HUDEP-2 (cell line): ENCODE measurements at regions not wholly inside any gene's neighbourhood (a gene's known extent, or its start where the extent isn't known, plus 50 kb on each side); places are given as distances from the start of the nearest gene placed in this dataset.

Experiments used
- DNase-seq, 76 experiments: peaks; one replicate each; lab custom pipeline; 2025; ENCODE audit not compliant: unreplicated experiment in 76 of 76; lab: John Stamatoyannopoulos, UW

DNA sequence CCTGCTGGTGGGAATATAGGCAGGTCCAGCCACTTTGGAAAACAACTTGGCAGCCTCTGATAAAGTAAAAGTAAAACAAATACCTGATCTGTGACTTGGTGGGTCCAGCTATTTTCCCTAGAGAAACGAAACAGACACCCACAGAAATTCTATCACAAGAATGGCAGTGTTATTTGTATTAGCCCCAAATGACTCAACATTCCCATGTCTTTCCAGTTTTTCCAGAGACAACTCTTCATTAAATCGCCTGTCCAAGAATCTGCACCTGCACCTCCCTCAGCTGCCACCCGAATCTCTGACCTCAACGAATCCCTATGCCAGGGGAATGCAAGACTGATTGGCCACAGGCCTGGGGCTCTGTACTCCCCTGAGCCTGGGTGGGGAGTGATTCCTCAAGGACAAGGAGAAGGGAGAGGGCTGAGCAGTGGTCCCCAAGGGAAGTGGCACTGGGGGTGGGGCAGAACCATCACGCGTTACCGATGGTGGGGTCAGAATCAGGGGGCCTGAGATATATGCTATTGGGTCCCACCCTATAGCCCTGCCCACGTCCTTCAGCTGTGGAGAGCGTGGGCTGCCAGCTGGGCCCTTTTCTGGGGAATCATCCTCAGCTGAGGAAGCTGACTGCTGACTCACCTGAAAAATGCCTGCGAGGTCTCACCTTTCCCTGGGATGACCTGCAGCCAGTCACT is 553.0 kb downstream of the PTPRU start:
- DNase-seq, result no peak

DNA sequence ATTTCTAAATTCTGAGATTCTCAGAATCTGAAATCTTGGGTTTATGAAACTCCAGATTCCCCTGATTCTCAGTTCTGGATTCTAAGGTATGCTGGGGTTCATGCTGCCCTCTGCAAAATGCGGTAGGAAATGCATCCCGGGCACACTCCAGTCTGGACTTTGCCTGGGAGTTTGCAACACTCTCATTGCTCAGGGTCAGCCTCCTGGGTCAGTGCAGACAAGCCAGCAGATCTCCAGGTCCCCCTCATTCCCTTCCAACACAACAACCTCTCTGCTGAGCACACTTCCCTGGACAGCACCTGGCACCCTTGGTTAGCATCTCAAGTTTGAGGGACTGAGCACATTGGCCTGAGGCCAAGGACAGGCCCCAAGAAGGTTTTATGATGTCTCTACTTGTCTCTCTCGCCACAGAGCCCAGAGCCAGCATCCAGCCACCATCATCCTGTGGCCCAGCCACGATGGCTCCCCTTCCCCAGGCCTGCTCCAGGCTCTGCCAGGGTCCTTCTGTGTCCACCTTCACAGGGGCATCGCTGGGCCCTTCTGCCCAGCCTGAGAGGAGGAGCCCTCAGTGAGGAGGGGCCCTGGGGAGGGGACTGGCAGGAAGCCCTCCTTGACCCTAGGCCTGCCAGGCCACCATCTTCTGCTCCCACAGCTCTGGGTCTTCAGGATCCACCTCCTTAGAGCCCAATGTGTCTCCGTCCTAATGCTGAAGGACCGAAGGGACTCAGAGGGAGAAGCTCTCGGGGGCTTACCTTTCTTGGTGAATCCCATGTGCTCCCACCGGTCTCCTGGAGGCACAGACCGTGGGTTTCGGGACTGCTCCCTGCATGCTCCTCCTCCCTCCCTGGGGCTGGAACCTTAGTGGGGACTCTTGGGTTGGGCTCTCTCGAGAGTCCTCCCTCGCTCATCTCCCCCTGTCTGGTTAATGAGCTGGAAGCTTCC is 550.7 kb downstream of the PTPRU start:
- DNase-seq, result no peak

DNA sequence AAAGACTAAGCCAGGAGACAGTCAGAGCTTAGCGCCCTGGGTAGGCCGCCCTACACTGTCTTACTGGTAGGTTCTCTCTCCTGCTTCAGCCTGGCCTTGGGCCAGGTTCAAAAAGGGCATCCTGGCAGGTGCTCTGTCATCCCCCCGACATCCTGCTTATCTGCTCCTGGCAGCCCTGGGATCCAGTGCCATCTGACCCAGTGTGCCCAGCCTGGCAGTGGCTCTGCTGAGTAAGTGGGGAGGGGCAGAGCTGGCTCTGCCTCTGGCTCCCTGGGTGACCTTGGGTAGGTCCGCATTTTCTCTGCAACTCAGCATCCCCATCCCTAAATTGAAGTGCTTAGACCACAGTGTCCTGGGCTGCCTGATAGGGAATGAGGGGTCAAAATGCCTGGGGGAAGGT is 549.9 kb downstream of the PTPRU start:
- no peak for DNase-seq

DNA sequence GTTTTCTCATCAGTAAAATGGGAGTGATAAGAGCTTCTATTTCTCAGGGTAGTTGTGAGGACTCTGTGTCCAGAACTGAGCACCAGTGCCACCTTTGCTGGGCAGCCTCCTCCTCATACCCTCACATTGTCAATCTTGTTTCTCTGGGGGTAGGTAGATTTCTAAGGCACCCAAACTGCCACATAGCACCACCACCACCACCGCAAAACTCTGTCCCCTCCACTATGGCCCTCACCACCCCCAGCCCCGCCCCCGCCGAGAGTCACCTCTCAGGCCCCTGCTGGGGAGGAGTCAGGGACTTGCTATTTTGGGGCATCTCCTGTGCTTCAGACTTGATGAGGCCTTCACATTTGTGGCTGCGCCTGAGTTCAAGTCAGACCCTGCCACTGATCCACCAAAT is 549.2 kb downstream of the PTPRU start:
- DNase-seq, result no peak

DNA sequence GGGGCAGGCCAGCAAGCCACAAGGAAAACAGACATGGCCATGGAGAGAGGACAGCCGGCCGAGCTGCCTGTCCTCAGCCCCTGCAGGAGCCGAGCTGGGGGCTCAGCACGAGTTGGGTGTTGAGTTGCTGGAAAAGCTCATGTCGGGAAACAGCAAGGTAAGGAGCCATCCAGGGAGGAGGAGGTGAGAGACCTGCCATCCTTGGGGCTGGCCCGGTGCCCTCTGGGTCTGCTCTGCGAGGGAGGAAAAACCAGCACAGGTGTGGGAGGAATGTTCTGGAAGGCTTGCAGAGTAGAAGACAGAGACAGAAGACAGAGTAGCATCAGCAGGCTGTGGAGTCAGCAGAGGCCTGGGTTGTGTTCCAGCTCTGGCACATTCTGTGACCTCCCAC is 548.8 kb downstream of the PTPRU start:
- DNase-seq, result no peak

DNA sequence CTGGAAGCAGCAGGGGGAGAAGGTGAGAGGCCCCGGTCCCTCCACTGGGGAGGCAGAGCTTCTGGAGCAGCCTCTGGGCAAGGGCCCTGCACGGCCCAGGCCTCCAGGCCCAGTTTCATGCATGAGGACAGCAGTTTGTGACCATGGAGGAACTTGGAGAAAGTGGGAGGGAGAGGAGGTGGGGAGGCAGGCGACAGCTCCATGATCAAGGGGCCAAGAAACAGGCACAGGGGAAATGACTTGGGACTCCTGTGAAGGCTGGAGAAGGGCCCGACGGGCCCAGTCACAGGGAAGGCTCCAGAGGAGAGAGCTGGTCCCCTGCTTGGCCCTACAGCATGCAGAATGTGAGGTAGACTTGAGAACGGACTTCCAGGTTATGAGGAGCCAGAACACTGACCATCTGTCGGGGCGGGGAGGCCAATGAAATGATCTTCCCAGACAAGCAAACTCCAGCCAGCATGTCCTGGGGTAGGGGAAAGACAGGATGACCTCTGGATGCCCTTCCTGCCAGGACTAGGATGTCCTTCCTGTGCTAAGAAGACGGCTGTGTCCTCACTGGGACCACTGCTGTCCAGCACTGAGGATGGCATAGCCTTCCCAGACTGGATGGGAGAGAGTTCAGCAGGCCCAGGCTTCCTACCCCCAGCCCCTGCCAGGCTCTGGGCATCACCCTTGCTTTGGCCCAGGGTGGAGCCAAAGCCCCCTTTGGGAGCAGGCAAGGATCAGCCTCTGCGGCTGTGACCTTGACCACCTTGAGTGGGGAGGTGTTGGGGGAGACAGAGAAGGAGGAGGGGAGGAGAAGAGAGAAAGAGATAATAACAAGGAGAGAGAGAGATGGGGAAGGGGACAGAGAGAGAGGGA is 548.2 kb downstream of the PTPRU start:
- DNase-seq, result no peak

DNA sequence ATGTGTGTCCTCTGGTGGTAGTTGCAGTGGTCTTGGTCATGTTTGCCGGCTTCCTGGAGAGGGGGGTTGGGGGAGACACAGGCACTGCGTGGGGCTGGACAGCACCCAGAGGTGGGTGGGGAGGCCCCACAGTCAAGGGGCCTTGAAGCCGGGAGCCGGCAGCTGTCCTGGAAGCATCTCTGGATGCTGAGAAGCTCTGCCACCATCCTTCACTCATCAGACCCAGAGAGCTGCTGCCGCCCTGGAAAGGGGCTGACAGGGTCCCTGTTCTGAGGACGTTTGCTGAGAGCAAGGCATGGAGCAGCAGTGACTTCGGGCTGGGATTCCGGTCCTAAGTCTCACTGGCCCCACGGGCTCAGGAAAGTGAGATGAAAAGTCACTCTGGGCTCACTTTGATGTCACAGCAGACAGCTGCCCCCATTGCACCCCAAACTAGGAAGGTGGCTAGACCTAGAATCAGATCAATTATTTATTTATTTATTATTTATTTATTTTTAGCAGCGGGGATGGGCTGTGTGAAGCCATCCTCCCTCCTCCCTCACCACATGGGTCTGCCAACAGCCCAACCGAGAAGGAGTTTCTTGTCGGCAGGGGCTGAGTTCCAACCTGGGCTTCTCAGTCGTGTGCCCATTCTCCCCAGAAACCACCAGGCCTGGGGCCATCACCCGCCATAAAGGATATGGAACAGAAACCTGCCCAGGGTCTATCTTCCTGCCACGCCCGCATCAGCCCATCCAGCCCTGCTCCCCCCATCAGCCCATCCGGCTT is 547.4 kb downstream of the PTPRU start:
- DNase-seq, result no peak

DNA sequence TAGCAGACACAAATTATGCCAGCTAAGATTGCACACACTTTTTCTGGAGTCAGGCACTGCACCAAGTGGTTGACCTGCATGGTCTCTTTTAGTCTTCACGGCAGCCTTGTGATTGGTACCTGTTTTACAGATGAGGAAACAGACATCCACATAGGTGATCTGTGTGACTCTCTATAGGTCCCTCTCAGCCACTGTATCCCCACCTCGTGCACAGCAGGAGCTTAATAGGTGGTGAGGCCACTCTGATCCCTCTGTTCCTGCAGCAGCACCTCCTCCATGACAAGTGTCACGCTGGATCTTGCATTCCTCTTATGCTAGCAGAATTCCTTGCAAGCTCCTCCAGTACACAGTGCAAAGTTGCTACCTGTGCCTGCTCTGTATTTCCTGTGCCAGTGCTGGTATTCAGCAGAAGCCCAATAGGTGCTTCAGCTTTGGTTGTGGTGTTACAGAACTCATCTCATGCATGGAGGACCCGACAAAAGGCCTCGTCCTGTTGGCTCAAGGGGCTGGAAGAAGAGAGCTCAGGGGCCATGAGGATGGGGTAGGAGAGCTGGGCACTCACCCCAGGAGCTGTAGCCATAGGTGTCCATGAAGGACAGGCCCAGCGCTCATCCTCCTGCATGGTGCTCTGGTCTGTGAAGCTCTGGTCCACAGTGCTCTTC is 546.7 kb downstream of the PTPRU start:
- DNase-seq, result no peak

DNA sequence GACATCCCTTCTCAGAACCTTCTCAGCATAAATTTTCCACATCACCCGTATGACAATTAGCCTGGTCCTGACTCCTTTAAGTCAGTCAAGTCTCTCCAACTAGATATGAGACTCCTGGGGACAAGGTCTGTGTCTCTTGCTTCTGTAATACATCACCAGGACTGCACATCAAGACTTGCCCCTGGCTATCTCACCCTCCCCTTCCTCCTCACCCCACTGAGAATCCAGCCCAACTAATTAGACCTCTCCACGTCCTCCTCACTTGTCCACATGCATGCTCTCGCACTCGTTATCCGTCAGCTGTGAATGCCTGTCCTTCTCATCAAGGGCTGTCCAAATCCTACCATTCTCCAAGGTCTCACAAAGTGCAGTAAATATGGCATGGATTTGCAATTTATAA is 542.8 kb downstream of the PTPRU start:
- no peak for DNase-seq

DNA sequence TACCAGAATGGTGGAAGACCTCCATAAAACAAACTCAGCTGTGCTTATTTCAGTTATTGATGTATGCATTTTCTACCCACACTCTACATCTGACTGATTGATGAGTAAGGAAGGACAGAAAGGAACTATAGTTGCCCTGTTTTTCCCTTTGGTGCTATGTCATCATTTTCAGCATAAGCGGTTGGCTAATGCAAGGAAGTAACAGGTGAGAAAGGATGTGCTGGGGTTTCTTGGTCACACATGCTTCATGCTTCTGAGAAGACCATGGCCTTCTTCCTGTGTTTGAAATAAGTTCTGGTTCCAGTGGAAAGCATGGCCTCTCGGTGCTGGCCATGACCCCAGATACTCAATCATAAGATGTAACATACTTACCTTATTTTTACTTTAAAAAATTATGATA is 541.2 kb downstream of the PTPRU start:
- DNase-seq, result no peak

DNA sequence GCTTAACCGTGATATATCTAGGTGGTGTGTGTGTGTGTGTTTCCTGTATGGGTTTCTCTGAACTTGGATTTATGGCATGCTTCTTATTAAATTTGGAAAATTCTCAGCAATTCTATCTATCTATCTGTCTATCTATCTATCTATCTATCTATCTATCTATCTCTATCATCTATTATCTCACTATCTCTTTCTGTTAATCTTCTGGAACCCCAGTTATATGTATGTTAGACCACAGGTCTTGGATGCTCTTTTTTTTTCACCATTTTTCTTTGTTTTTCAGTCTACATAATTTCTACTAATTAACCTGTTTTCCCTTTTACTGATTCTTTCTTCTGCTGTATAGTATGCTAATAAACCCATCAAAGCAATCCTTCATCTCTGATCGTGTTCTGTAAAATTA is 538.0 kb downstream of the PTPRU start:
- DNase-seq, result no peak

DNA sequence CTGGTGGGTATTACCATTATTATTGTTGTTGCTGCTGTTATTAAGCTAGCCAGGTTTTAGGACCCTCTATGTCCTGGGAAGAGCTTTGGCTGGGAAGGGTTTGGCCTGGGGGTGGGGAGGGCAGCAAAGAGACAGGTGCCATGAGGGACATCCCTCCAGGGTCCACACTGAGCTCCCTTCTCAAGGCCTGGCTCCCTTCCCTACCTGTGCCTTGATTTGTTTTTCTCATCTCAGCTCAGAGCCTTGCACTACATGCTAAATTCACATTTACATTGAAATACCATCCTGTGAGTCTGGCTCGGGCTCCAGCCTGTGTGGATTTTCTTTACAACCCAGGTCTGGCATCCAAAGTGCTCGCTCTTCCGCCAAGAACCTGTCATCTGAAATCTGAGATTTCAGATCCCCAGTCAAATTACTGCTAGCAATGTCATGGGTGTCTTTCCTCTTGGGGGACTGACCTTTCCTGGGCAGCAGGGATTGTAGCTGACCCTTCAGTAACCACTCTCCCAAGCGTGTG is 536.3 kb downstream of the PTPRU start:
- no peak for DNase-seq

DNA sequence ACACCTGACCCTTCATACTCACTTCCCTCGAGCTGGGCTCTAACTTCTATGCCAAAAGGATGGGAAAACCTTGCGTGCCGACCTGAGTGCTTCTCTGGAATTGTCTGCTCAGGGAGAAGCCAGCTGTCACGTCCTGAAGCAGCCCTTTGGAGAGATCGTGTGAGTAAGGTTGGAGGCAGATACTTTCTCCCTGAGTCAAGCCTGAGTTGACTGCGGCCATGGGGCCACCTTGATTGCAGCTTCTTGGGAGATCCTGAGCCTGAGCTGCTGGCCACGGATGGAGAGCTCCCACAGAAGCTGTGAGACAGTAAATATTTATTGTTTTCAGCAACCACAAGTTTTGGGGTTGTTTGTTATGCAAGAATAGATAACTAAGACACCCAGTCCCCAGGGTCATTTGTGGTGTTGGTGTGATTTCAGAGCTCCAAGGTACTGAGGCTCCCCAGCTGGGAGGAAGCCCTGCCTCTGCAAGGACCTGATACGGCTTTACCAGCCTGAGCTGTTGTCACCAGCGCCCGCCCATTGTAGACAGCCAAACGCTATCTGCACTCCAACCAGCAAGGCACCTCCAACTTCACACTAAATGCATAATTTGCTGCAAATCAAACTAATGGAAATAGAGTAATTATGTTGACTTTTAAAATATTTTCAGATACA is 531.6 kb downstream of the PTPRU start:
- no peak for DNase-seq

DNA sequence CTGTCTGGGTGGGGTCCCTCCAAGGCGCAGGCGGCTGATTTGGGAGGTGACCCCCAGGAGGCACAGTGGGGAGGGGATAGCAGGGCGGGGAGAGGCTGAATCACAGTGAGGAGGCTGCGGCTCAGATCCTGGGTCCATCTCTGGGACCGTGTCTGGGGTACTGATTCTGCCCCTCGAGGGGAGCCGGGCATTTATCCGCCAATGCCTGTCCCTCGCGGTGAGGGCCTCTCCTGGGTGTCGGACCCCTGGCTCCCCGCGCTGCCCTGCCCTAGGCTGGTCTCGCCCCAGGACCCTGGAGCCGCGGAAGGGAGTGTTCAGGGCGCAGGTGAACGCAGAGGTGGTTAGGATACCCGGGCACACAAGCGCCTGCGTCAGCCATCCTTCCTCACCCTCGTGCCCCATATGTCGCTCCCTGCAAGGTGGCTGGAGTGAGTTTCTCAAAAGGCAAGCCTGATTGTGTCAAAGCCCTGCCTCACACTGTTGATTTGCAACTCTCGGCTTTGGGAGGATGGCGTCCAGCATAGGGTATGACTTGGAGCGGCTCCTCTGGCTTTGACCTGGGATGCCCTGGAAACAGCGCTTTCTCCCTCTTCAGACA is 530.9 kb downstream of the PTPRU start:
- no peak for DNase-seq

DNA sequence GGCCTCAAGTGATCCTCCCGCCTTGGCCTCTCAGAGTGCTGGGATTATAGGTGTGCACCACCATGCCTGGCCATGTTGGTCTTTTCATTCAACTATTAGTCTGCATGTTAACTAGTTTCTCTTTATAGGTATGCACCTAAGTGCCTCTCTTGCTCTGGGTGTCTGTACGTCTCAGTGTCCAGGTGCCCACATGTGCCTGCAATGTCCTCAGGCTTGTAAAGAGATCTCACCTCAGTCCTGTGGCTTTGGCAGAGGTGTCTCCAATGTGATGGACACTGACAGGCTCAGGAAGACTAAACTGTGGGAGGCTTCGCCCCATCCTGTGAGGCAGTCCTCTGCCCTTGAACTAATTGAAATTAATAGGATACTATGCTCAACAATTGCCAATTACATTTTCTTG is 526.3 kb downstream of the PTPRU start:
- no peak for DNase-seq

DNA sequence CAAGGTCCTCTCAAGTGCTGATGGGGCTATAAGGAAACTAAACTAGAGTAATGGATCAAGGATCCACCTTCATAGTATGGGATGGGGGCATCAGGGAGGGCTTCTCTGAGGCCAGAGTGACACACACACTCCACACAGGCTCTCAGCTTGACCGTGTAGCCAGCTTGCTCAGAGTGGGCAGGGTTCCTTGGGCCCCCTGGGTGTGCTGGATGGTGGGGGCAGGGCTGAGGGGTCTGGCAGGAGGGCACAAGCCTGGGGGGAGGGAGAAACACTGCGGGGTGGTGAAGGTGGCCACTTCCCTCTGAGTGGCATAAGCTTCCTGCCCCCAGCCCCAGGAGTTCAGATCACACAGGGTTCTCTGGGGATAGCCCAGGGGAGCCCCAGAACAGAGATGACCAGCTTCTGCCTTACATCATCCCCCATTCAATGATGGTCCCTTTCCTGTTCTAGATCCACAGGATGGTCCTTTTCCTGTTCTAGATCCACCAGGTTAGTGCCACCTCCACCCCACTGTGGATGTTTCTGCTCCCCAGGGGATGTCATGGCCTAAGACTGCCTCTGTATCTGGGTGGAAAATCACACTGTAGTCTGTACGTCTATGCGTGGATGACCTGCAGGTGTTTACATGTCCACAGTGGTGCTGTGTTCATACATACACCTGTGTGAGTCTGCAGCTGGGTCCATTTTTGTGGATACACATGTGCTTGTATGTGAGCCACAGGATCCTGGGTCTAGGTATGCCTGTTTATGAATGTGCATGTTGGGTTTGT is 525.0 kb downstream of the PTPRU start:
- no peak for DNase-seq

DNA sequence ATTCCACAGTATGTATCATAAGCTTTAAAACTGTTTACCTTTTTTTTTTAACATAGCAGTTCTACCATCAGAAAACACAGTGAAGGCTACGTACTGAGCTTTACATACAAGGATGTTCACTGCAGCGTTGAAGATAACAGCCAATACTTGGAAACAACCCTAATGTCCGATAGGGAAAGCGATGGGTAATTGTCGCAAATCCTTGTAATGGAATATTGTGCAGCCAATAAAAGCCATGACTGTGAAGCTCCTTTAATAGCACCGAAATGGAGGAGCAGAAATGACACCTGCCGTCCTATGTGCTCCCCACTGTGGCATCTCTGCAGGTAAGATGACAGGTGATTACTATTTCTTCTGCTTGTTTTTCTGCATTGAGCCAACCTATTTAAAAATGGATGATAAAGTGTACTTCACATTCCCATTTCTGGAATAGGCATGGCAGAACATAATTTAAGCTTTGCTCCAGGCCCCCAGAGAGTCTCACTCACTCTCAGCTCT is 523.8 kb downstream of the PTPRU start:
- no peak for DNase-seq
